Liver (tissue), 8 donors: ENCODE measurements at regions not wholly inside any gene's neighbourhood (a gene's known extent, or its start where the extent isn't known, plus 50 kb on each side); places are given as distances from the start of the nearest gene placed in this dataset.

Experiments used
- DNase-seq: peaks from one replicate; pipeline ENCODE4 v3.0.0-alpha.2; 2017; ENCODE audit warnings: low spot score
- H3K27ac ChIP-seq, 2 donors: one replicate each; pipeline ENCODE4 v1.7.0; 2013; ENCODE audit warnings: inconsistent platforms in 2 of 2, low read length in 2 of 2, control low read depth in 1 of 2, low read depth in 1 of 2, mild to moderate bottlenecking in 1 of 2
- H3K27me3 ChIP-seq, 4 donors: one replicate each; pipeline versions ENCODE4 v1.6.1 to v1.7.0; 2013; ENCODE audit warnings: low read length in 3 of 4, inconsistent platforms in 1 of 4, mild to moderate bottlenecking in 1 of 4, moderate library complexity in 1 of 4; ENCODE audit not compliant: control insufficient read depth in 4 of 4, insufficient read depth in 4 of 4
- H3K36me3 ChIP-seq, 4 donors: one replicate each; pipeline versions ENCODE4 v1.6.1 to v1.7.0; 2013; ENCODE audit warnings: low read length in 3 of 4, mild to moderate bottlenecking in 3 of 4, low read depth in 1 of 4, moderate library complexity in 1 of 4; ENCODE audit not compliant: control insufficient read depth in 4 of 4, insufficient read depth in 3 of 4
- H3K4me1 ChIP-seq, 4 donors: one replicate each; pipeline versions ENCODE4 v1.6.1 to v1.7.0; 2013; ENCODE audit warnings: low read length in 3 of 4, mild to moderate bottlenecking in 3 of 4, moderate library complexity in 1 of 4; ENCODE audit not compliant: control insufficient read depth in 4 of 4, insufficient read depth in 4 of 4
- H3K4me3 ChIP-seq, 3 donors: one replicate each; pipeline versions ENCODE4 v1.6.1 to v1.7.0; 2013; ENCODE audit warnings: low read length in 3 of 3, control low read depth in 1 of 3, low read depth in 1 of 3, mild to moderate bottlenecking in 1 of 3
- H3K9ac ChIP-seq, 2 donors: one replicate each; pipeline ENCODE4 v1.7.0; 2013; ENCODE audit warnings: low read length in 2 of 2, mild to moderate bottlenecking in 2 of 2, moderate library complexity in 2 of 2, control low read depth in 1 of 2, low read depth in 1 of 2
- H3K9me3 ChIP-seq, 4 donors: one replicate each; pipeline versions ENCODE4 v1.6.1 to v1.7.0; 2013; ENCODE audit warnings: low read length in 3 of 4; ENCODE audit not compliant: control insufficient read depth in 4 of 4
- ATF3 ChIP-seq: IDR thresholded peaks from 2 replicates; pipeline ENCODE4 v1.6.1; 2016; ENCODE audit warnings: antibody characterized with exemption
- EGR1 ChIP-seq, 2 donors: IDR thresholded peaks; 2 replicates each; pipeline ENCODE4 v1.6.1; 2016 to 2018; ENCODE audit warnings: antibody characterized with exemption in 2 of 2, low read depth in 2 of 2
- GABPA ChIP-seq, 2 donors: IDR thresholded peaks in 1 of 2; conservative IDR thresholded peaks in 1 of 2; 2 replicates each; pipeline ENCODE4 v1.6.1; 2016; ENCODE audit warnings: antibody characterized with exemption in 2 of 2, mild to moderate bottlenecking in 1 of 2, moderate library complexity in 1 of 2
- HNF4A ChIP-seq, 2 donors: conservative IDR thresholded peaks; 2 replicates each; pipeline ENCODE4 v1.6.1; 2016; ENCODE audit warnings: antibody characterized with exemption in 2 of 2, mild to moderate bottlenecking in 2 of 2
- HNF4G ChIP-seq: IDR thresholded peaks from 2 replicates; pipeline ENCODE4 v1.6.1; 2016; ENCODE audit warnings: antibody characterized with exemption
- MAX ChIP-seq: IDR thresholded peaks from 2 replicates; pipeline ENCODE4 v1.6.1; 2016; ENCODE audit warnings: antibody characterized with exemption
- RAD21 ChIP-seq, 2 donors: IDR thresholded peaks; 2 replicates each; pipeline ENCODE4 v1.6.1; 2016; ENCODE audit warnings: antibody characterized with exemption in 2 of 2, mild to moderate bottlenecking in 2 of 2
- REST ChIP-seq: IDR thresholded peaks from 2 replicates; pipeline ENCODE4 v1.6.1; 2016; ENCODE audit warnings: antibody characterized with exemption, mild to moderate bottlenecking
- SP1 ChIP-seq: IDR thresholded peaks from 2 replicates; pipeline ENCODE4 v1.6.1; 2018; ENCODE audit warnings: antibody characterized with exemption, mild to moderate bottlenecking
- TAF1 ChIP-seq: conservative IDR thresholded peaks from 2 replicates; pipeline ENCODE4 v1.6.1; 2016; ENCODE audit warnings: antibody characterized with exemption, mild to moderate bottlenecking
- WGBS: extraction: QIAGEN DNeasy Blood & Tissue Kit; methylation state at CpG from one replicate; pipeline ENCODE4 v1.1.7; 2013; 5-methylcytosine and 5-hydroxymethylcytosine counted together
- TF ChIP-seq, protein P1 (sequence below): fragments of 150-350 bp; IDR thresholded peaks from 2 replicates; pipeline ENCODE4 v1.5.1; 2017; ENCODE audit warnings: improper control_type of control experiment, low read depth, low read length; ENCODE audit not compliant: missing input control
- TF ChIP-seq, protein P2 (sequence below): IDR thresholded peaks from 2 replicates; pipeline ENCODE4 v1.6.1; 2016; ENCODE audit warnings: antibody characterized with exemption
- donor health status: healthy.
- donor health status: healthy.
- donor health status: healthy.
- donor health status: healthy.
- donor health status: healthy.

- no peak for TF ChIP-seq REST
- no peak for TF ChIP-seq MAX
- TF ChIP-seq RAD21 (IDR thresholded peaks at IDR 0.05), result no peak
Observed at GRCh38 chr15:96924570-96924969, 594.1 kb downstream of the NR2F2 start (continued).

DNA sequence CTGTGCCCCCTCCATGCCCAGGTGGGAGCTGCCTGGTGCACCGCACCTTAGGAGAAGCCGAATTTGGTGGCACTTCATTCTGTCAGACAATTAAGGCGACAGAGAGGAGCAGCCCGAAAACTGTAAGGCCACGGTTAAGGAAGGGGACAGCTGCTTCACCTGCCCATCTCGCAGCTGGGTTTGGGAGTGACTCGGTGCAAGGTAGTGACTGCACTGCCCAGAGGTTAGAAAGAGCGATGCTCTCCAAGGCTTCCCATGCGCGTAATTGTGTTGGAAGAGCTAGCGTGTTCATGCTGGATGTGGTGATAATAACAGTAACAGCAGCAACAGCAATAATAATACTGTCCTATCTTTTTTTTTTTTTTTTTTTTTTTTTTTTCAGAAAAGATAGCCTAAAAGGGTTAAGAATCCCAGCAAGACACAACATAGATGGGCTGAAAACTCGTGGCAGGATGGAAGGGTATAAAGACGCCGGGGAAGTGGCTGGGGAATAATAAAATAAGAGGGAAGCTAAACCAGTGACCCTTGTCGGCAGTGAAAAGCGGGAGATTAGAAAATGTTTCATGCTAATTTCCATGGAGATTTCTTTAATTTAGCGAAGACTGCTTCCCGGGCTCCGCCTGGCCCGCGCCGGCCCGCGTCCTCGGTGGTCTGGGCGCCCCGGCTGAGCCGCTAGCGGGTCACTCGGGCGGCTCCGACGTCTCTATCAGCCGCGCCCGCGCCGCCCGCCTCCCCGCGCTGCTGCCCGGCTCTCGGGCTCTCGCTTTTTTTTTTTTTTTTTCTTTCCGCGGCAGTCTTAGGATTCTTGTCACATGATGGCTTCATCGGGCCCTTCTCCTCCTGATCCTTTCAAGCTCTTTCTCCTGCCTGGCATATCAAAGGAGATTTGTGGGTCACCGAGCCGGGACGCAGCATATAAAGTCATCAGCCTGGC is 617.1 kb downstream of the NR2F2 start:
- TF ChIP-seq EGR1 (IDR thresholded peaks at IDR 0.05; ENCODE audit: low read depth in 2 of 2) (no peak), SP1 (no peak), REST (no peak), MAX (no peak)
- TF ChIP-seq, protein P1, sequence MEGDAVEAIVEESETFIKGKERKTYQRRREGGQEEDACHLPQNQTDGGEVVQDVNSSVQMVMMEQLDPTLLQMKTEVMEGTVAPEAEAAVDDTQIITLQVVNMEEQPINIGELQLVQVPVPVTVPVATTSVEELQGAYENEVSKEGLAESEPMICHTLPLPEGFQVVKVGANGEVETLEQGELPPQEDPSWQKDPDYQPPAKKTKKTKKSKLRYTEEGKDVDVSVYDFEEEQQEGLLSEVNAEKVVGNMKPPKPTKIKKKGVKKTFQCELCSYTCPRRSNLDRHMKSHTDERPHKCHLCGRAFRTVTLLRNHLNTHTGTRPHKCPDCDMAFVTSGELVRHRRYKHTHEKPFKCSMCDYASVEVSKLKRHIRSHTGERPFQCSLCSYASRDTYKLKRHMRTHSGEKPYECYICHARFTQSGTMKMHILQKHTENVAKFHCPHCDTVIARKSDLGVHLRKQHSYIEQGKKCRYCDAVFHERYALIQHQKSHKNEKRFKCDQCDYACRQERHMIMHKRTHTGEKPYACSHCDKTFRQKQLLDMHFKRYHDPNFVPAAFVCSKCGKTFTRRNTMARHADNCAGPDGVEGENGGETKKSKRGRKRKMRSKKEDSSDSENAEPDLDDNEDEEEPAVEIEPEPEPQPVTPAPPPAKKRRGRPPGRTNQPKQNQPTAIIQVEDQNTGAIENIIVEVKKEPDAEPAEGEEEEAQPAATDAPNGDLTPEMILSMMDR, result no peak
- no peak for DNase-seq
- WGBS, result 19% methylated on average over 50 of the region's 50 CpGs
- H3K9me3 ChIP-seq, result no peaks in the 10 kb centered on the region
- H3K4me1 ChIP-seq, result peaks cover 0 to 1% (median 0%) of the 10 kb centered on the region in 4 donors
- no peaks in the 10 kb centered on the region for H3K36me3 ChIP-seq
- no peak overlapping the region for H3K27ac ChIP-seq
- H3K27me3 ChIP-seq, result peaks cover 0 to 8% (median 6%) of the 10 kb centered on the region in 4 donors
- no peak overlapping the region for H3K9ac ChIP-seq
- no peak overlapping the region for H3K4me3 ChIP-seq

DNA sequence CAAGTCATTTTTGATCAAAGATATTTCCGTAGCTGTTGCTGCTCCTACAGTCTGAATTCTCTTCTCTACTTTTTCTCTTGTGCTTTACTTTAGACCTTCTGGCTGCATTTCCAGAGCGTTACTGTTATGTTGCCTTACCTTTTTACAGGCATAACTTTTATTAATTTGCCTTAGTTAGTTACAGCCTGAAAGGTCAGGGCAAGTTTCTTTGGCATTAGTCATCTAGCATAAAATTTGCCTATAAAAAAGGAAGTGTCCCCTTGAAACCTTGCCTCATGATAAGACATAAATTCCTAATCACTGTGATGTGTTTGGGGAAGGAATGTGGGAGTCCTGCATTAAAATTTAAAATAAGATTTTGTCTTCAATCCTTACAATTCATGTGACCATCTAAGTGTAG is 618.5 kb downstream of the NR2F2 start:
- H3K9me3 ChIP-seq, result no peaks in the 10 kb centered on the region
- H3K4me1 ChIP-seq, result peaks cover 0 to 1% (median 0%) of the 10 kb centered on the region in 4 donors
- 80% methylated on average over 2 of the region's 2 CpGs for WGBS
- no peak overlapping the region for H3K9ac ChIP-seq
- no peak overlapping the region for H3K4me3 ChIP-seq
- H3K27me3 ChIP-seq, result peaks cover 0 to 11% (median 7%) of the 10 kb centered on the region in 4 donors
- no peak for DNase-seq
- no peak overlapping the region for H3K27ac ChIP-seq
- no peaks in the 10 kb centered on the region for H3K36me3 ChIP-seq
- no peak for TF ChIP-seq SP1
- no peak for TF ChIP-seq TAF1
- no peak for TF ChIP-seq ATF3
- TF ChIP-seq, protein P2, sequence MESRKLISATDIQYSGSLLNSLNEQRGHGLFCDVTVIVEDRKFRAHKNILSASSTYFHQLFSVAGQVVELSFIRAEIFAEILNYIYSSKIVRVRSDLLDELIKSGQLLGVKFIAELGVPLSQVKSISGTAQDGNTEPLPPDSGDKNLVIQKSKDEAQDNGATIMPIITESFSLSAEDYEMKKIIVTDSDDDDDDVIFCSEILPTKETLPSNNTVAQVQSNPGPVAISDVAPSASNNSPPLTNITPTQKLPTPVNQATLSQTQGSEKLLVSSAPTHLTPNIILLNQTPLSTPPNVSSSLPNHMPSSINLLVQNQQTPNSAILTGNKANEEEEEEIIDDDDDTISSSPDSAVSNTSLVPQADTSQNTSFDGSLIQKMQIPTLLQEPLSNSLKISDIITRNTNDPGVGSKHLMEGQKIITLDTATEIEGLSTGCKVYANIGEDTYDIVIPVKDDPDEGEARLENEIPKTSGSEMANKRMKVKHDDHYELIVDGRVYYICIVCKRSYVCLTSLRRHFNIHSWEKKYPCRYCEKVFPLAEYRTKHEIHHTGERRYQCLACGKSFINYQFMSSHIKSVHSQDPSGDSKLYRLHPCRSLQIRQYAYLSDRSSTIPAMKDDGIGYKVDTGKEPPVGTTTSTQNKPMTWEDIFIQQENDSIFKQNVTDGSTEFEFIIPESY, result no peak
- no peak for TF ChIP-seq HNF4A (conservative IDR thresholded peaks at IDR 0.05)
- no peak for TF ChIP-seq GABPA (IDR thresholded peaks at IDR 0.05 in 1 of 2, conservative IDR thresholded peaks at IDR 0.05 in 1 of 2)
- no peak for TF ChIP-seq HNF4G
- TF ChIP-seq, protein P1, result no peak
